H9 (cell line): ENCODE measurements at regions not wholly inside any gene's neighbourhood (a gene's known extent, or its start where the extent isn't known, plus 50 kb on each side); places are given as distances from the start of the nearest gene placed in this dataset.

Experiments
- DNase-seq: peaks from one replicate; pipeline ENCODE4 v3.0.0-alpha.2; 2017
- H2AFZ ChIP-seq: one replicate; pipeline ENCODE4 v1.6.1; 2013; ENCODE audit warnings: mild to moderate bottlenecking, low read length, control low read depth, moderate library complexity
- H2AK5ac ChIP-seq: 2 replicates; pipeline ENCODE4 v1.6.1; 2013; ENCODE audit warnings: low read length, control low read depth, mixed read lengths; ENCODE audit not compliant: insufficient read length
- H2BK120ac ChIP-seq: one replicate; pipeline ENCODE4 v1.6.1; 2013; ENCODE audit warnings: low read depth, mild to moderate bottlenecking, low read length, control low read depth, inconsistent platforms; ENCODE audit not compliant: poor library complexity, severe bottlenecking
- H2BK12ac ChIP-seq: 2 replicates; pipeline ENCODE4 v1.6.1; 2013; ENCODE audit warnings: low read length, control low read depth, mixed read lengths, low read depth; ENCODE audit not compliant: insufficient read length
- H2BK15ac ChIP-seq: 2 replicates; pipeline ENCODE4 v1.6.1; 2013; ENCODE audit warnings: low read depth, low read length, control low read depth
- H2BK20ac ChIP-seq: one replicate; pipeline ENCODE4 v1.6.1; 2013; ENCODE audit warnings: low read depth, mild to moderate bottlenecking, low read length, control low read depth, inconsistent platforms; ENCODE audit not compliant: poor library complexity, severe bottlenecking
- H2BK5ac ChIP-seq: 2 replicates; pipeline ENCODE4 v1.6.1; 2013; ENCODE audit warnings: low read length, control low read depth, mixed read lengths; ENCODE audit not compliant: insufficient read length
- H3K14ac ChIP-seq: 2 replicates; pipeline ENCODE4 v1.6.1; 2013; ENCODE audit warnings: low read length, control low read depth; ENCODE audit not compliant: insufficient read depth
- H3K18ac ChIP-seq: 2 replicates; pipeline ENCODE4 v1.6.1; 2013; ENCODE audit warnings: low read depth, mild to moderate bottlenecking, mixed read lengths, low read length, control low read depth; ENCODE audit not compliant: insufficient read length
- H3K23ac ChIP-seq: 2 replicates; pipeline ENCODE4 v1.6.1; 2013; ENCODE audit warnings: low read length, control low read depth, mixed read lengths, low read depth; ENCODE audit not compliant: insufficient read length
- H3K23me2 ChIP-seq: 2 replicates; pipeline ENCODE4 v1.6.1; 2013; ENCODE audit warnings: low read depth, mild to moderate bottlenecking, mixed read lengths, low read length, control low read depth; ENCODE audit not compliant: insufficient read length, poor library complexity, severe bottlenecking
- H3K27ac ChIP-seq: 2 replicates; pipeline ENCODE4 v1.5.1; 2013; ENCODE audit warnings: low read length, control low read depth, mixed read lengths, low read depth; ENCODE audit not compliant: insufficient read length
- H3K27me3 ChIP-seq: 2 replicates; pipeline ENCODE4 v1.6.1; 2013; ENCODE audit warnings: low read length, control low read depth, inconsistent platforms; ENCODE audit not compliant: insufficient read depth
- H3K4ac ChIP-seq: 2 replicates; pipeline ENCODE4 v1.6.1; 2013; ENCODE audit warnings: low read depth, mild to moderate bottlenecking, control low read depth, inconsistent platforms, low read length, moderate library complexity
- H3K4me1 ChIP-seq: 2 replicates; pipeline ENCODE4 v1.6.1; 2013; ENCODE audit warnings: low read length, control low read depth, inconsistent platforms; ENCODE audit not compliant: insufficient read depth
- H3K4me2 ChIP-seq: 2 replicates; pipeline ENCODE4 v1.6.1; 2013; ENCODE audit warnings: low read length, control low read depth, mixed read lengths; ENCODE audit not compliant: insufficient read length, insufficient read depth
- H3K56ac ChIP-seq: 2 replicates; pipeline ENCODE4 v1.6.1; 2013; ENCODE audit warnings: low read depth, mild to moderate bottlenecking, mixed read lengths, low read length, control low read depth; ENCODE audit not compliant: insufficient read length
- H3K79me1 ChIP-seq: 2 replicates; pipeline ENCODE4 v1.6.1; 2013; ENCODE audit warnings: low read depth, mild to moderate bottlenecking, moderate library complexity, low read length, control low read depth, inconsistent platforms; ENCODE audit not compliant: insufficient read depth, poor library complexity, severe bottlenecking
- H3K79me2 ChIP-seq: 2 replicates; pipeline ENCODE4 v1.6.1; 2013; ENCODE audit warnings: low read length, control low read depth, inconsistent platforms; ENCODE audit not compliant: insufficient read depth
- H3K9ac ChIP-seq: 2 replicates; pipeline ENCODE4 v1.6.1; 2013; ENCODE audit warnings: low read length, control low read depth, mixed read lengths; ENCODE audit not compliant: insufficient read length; ENCODE audit errors: extremely low read depth
- H3K9me3 ChIP-seq: one replicate; pipeline ENCODE4 v1.6.1; 2013; ENCODE audit warnings: low read depth, low read length, inconsistent platforms; ENCODE audit not compliant: control insufficient read depth
- H3T11ph ChIP-seq: one replicate; pipeline ENCODE4 v1.6.1; 2013; ENCODE audit warnings: mild to moderate bottlenecking, low read length, control low read depth, inconsistent platforms
- H4K20me1 ChIP-seq: one replicate; pipeline ENCODE4 v1.6.1; 2013; ENCODE audit not compliant: control insufficient read depth, insufficient read length, insufficient read depth
- H4K5ac ChIP-seq: 2 replicates; pipeline ENCODE4 v1.6.1; 2013; ENCODE audit warnings: low read depth, mild to moderate bottlenecking, mixed read lengths, low read length, control low read depth; ENCODE audit not compliant: insufficient read length
- H4K8ac ChIP-seq: replicated peaks from 2 replicates; pipeline ENCODE4 v1.6.1; 2013; ENCODE audit warnings: low read length, control low read depth, mixed read lengths, low read depth; ENCODE audit not compliant: insufficient read length
- H4K91ac ChIP-seq: 2 replicates; pipeline ENCODE4 v1.6.1; 2013; ENCODE audit warnings: low read depth, mild to moderate bottlenecking, moderate library complexity, mixed read lengths, low read length, control low read depth; ENCODE audit not compliant: insufficient read length
- H3K27ac Mint-ChIP-seq, 3 experiments: 2 replicates in 2 of 3; 3 replicates in 1 of 3; pipeline ENCODE4 v1.8.0; 2020 to 2021; ENCODE audit warnings: mixed read lengths in 3 of 3, mild to moderate bottlenecking in 1 of 3, moderate library complexity in 1 of 3
- H3K27me3 Mint-ChIP-seq: 2 replicates; pipeline ENCODE4 v1.8.0; 2021; ENCODE audit warnings: low read depth, mild to moderate bottlenecking, moderate library complexity, mixed read lengths
- H3K36me3 Mint-ChIP-seq, 3 experiments: 2 replicates in 2 of 3; 3 replicates in 1 of 3; pipeline ENCODE4 v1.8.0; 2020 to 2021; ENCODE audit warnings: low read depth in 3 of 3, mixed read lengths in 3 of 3; ENCODE audit not compliant: insufficient read depth in 1 of 3
- H3K4me1 Mint-ChIP-seq, 2 experiments: 2 replicates each; pipeline ENCODE4 v1.8.0; 2020; ENCODE audit warnings: mixed read lengths in 2 of 2
- H3K4me3 Mint-ChIP-seq, 2 experiments: 2 replicates in 1 of 2; 3 replicates in 1 of 2; pipeline ENCODE4 v1.8.0; 2020 to 2021; ENCODE audit warnings: mild to moderate bottlenecking in 2 of 2, mixed read lengths in 2 of 2, moderate library complexity in 1 of 2
- H3K9me3 Mint-ChIP-seq, 2 experiments: 2 replicates in 1 of 2; 3 replicates in 1 of 2; pipeline ENCODE4 v1.8.0; 2020; ENCODE audit warnings: mild to moderate bottlenecking in 2 of 2, mixed read lengths in 2 of 2, moderate library complexity in 1 of 2
- CTCF ChIP-seq: fragments of 200-600 bp; sonication (generic); conservative IDR thresholded peaks from 3 replicates; pipeline ENCODE4 v1.8.0; 2021; ENCODE audit warnings: antibody characterized with exemption, mild to moderate bottlenecking
- WGBS: extraction: QIAGEN DNeasy Blood & Tissue Kit; methylation state at CpG from one replicate; pipeline ENCODE4 v1.1.7; 2013; ENCODE audit warnings: missing lambda C conversion rate, low lambda C conversion rate, mixed read lengths; ENCODE audit not compliant: insufficient read length; ENCODE audit errors: extremely low coverage; 5-methylcytosine and 5-hydroxymethylcytosine counted together

GRCh38 chr2:35787302-35788031, 568.1 kb upstream of the CRIM1 start:
- no peak for TF ChIP-seq CTCF
- DNase-seq = no peak
- no peak overlapping the region for H2BK12ac ChIP-seq
- H3K79me2 ChIP-seq = no peaks in the 10 kb centered on the region
- no peaks in the 10 kb centered on the region for H3K23me2 ChIP-seq
- H4K5ac ChIP-seq = no peak overlapping the region
- no peak overlapping the region for H3K4me2 ChIP-seq
- peaks cover 10% of the 10 kb centered on the region for H3K9me3 ChIP-seq
- peaks cover 13 to 30% (median 17%) of the 10 kb centered on the region in 3 experiments for H3K36me3 Mint-ChIP-seq
- H3T11ph ChIP-seq = no peak overlapping the region
- H3K4me1 ChIP-seq = no peaks in the 10 kb centered on the region
- H4K8ac ChIP-seq = no peak overlapping the region
- H3K27me3 Mint-ChIP-seq = no peaks in the 10 kb centered on the region; the same call in 1 of the 2 replicates
- no peak overlapping the region for H2BK15ac ChIP-seq
- no peak overlapping the region for H2AFZ ChIP-seq
- no peak overlapping the region for H2BK120ac ChIP-seq
- no peak overlapping the region for H3K27ac Mint-ChIP-seq
- H3K9ac ChIP-seq = no peak overlapping the region
- H4K20me1 ChIP-seq = no peaks in the 10 kb centered on the region
- H3K4ac ChIP-seq = no peak overlapping the region
- no peaks in the 10 kb centered on the region for H3K27me3 ChIP-seq
- H3K4me1 Mint-ChIP-seq = peaks cover 3 to 5% of the 10 kb centered on the region in 2 experiments
- no peak overlapping the region for H2BK20ac ChIP-seq
- H3K79me1 ChIP-seq = no peaks in the 10 kb centered on the region
- H3K14ac ChIP-seq = no peak overlapping the region
- H2BK5ac ChIP-seq = no peak overlapping the region
- no peak overlapping the region for H3K23ac ChIP-seq
- H3K56ac ChIP-seq = no peak overlapping the region
- no CpG with 5 or more reads among the region's 4 CpGs for WGBS
- H3K27ac ChIP-seq = no peak overlapping the region
- H2AK5ac ChIP-seq = no peak overlapping the region
- H3K4me3 Mint-ChIP-seq = no peak overlapping the region
- no peak overlapping the region for H3K18ac ChIP-seq
- peaks cover 17 to 21% of the 10 kb centered on the region in 2 experiments for H3K9me3 Mint-ChIP-seq
- H4K91ac ChIP-seq = no peak overlapping the region
